Brain microvascular endothelial cell (primary cell): ENCODE measurements at regions not wholly inside any gene's neighbourhood (a gene's known extent, or its start where the extent isn't known, plus 50 kb on each side); places are given as distances from the start of the nearest gene placed in this dataset.

Experiments used
- DNase-seq: peaks from one replicate; pipeline ENCODE4 v3.0.0-alpha.2; 2020
- H3K27ac ChIP-seq: fragments of 250-450 bp; sonication (Bioruptor Pico); 2 replicates; pipeline ENCODE4 v1.5.1; 2020; ENCODE audit warnings: mild to moderate bottlenecking, moderate library complexity
- H3K27me3 ChIP-seq: fragments of 250-450 bp; sonication (Bioruptor Pico); replicated peaks from 2 replicates; pipeline ENCODE4 v1.5.1; 2020; ENCODE audit warnings: mild to moderate bottlenecking
- H3K36me3 ChIP-seq: fragments of 250-450 bp; sonication (Bioruptor Pico); replicated peaks from 2 replicates; pipeline ENCODE4 v1.5.1; 2020; ENCODE audit warnings: mild to moderate bottlenecking
- H3K4me3 ChIP-seq: 2 replicates; pipeline ENCODE4 v1.5.1; 2011; ENCODE audit warnings: low read depth, mild to moderate bottlenecking, control low read depth, low read length, moderate library complexity
- in situ Hi-C: cut with HindIII; loops from 2 replicates; pipeline ENCODE4 v1.10.0; 2017; ENCODE audit warnings: low sequenced_read_pairs, low pct_ligation_motif_present
- TF ChIP-seq, protein P1 (sequence below): IDR thresholded peaks from 2 replicates; pipeline ENCODE4 v1.5.1; 2011; ENCODE audit warnings: low read depth, mild to moderate bottlenecking, moderate library complexity, low read length, control low read depth, inconsistent platforms; ENCODE audit errors: missing control alignments

GRCh38 chr7:32228601-32229000, 158.4 kb upstream of the PDE1C start:
- no peak overlapping the region for H3K4me3 ChIP-seq
- no peaks in the 10 kb centered on the region for H3K36me3 ChIP-seq
- no peak for DNase-seq
- no peaks in the 10 kb centered on the region for H3K27me3 ChIP-seq
- no peak overlapping the region for H3K27ac ChIP-seq
- in situ Hi-C loops = no loop called here
- TF ChIP-seq, protein P1, sequence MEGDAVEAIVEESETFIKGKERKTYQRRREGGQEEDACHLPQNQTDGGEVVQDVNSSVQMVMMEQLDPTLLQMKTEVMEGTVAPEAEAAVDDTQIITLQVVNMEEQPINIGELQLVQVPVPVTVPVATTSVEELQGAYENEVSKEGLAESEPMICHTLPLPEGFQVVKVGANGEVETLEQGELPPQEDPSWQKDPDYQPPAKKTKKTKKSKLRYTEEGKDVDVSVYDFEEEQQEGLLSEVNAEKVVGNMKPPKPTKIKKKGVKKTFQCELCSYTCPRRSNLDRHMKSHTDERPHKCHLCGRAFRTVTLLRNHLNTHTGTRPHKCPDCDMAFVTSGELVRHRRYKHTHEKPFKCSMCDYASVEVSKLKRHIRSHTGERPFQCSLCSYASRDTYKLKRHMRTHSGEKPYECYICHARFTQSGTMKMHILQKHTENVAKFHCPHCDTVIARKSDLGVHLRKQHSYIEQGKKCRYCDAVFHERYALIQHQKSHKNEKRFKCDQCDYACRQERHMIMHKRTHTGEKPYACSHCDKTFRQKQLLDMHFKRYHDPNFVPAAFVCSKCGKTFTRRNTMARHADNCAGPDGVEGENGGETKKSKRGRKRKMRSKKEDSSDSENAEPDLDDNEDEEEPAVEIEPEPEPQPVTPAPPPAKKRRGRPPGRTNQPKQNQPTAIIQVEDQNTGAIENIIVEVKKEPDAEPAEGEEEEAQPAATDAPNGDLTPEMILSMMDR = no peak

DNA sequence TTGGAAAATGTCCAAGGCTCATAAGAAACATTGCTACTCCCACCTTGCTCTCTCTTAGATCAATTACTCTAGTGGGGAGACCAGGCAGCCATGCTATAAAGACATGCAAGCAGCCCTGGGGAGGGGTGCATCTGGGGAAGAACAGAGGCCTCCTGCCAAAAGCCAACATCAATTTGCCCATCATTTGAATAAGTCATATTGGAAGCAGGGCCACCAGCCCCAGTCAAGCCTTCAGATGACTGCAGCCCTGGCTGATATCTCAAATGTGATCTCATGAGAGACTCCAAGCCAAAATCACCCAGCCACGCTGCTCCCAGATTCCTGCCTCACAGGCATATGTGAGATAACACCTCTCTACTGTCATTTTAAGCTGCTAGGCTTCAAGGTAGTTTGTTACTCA, 157.5 kb upstream of the PDE1C start:
- H3K27me3 ChIP-seq = no peaks in the 10 kb centered on the region
- no peak overlapping the region for H3K4me3 ChIP-seq
- TF ChIP-seq, protein P1 = no peak
- in situ Hi-C loops = no loop called here
- H3K27ac ChIP-seq = no peak overlapping the region
- no peak for DNase-seq
- no peaks in the 10 kb centered on the region for H3K36me3 ChIP-seq

GRCh38 chr7:32224276-32224675, 154.1 kb upstream of the PDE1C start:
- Histone ChIP-seq H3K4me3 (no peak overlapping the region), H3K36me3 (no peaks in the 10 kb centered on the region), H3K27me3 (no peaks in the 10 kb centered on the region), H3K27ac (no peak overlapping the region)
- DNase-seq = no peak
- in situ Hi-C loops = no loop called here
- TF ChIP-seq, protein P1 = no peak

DNA sequence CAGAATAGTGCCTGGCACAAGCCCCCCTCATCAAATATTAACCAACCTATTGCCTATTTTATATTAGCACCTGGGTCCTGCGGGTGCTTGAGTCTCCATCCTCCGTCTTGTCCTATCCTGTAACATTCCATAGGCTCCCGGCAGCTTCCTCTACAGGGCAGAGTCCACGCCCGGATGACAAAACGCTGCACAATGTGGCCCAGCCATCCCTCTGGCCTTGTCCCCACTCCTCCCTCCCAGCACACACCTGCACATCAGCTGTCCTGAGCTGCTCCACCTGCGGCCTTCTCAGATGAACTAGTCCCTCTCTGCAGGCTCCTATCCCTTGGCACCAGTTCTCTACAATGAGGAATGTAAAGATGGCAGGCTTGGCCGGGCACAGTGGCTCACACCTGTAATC, 153.5 kb upstream of the PDE1C start:
- Histone ChIP-seq H3K36me3 (no peaks in the 10 kb centered on the region), H3K4me3 (no peak overlapping the region), H3K27ac (no peak overlapping the region), H3K27me3 (no peaks in the 10 kb centered on the region)
- no peak for DNase-seq
- TF ChIP-seq, protein P1 = no peak
- in situ Hi-C loops = no loop called here

DNA sequence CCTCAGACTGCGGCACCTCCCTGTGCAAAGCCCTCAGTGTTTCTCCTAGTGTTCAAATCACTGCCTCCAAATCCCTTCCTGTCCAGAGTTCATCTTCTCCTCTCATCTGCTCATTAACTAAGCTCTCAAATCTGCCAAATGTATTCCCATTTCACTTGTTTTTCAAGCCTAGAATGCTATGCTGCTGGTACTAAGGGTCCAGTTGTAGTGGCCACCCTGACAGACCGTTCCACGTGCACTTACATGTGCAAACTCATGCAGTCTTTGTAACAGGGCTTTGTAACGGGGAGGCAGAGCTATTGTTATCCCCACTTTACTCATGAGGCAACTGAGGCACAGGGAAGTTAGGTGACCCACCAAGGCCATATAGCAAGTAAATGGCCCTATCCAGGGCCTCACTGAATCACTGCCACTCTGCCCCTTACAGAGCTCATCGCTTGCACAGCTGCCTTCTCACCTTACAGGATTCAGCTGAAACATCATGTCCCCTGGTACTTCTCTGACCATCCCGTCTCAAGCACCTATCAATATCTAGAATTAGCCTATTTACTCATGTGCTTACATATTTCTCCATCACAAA, 153.0 kb upstream of the PDE1C start:
- Histone ChIP-seq H3K27ac (no peak overlapping the region), H3K4me3 (no peak overlapping the region), H3K36me3 (no peaks in the 10 kb centered on the region), H3K27me3 (no peaks in the 10 kb centered on the region)
- TF ChIP-seq, protein P1 = no peak
- in situ Hi-C loops = no loop called here
- DNase-seq = no peak

- no peak for DNase-seq
- no peaks in the 10 kb centered on the region for H3K27me3 ChIP-seq
- no peaks in the 10 kb centered on the region for H3K36me3 ChIP-seq
- in situ Hi-C loops = no loop called here
- no peak overlapping the region for H3K4me3 ChIP-seq
- TF ChIP-seq, protein P1 = no peak
- H3K27ac ChIP-seq = no peak overlapping the region
Measured at GRCh38 chr7:32222251-32222900, 152.2 kb upstream of the PDE1C start.
